HFF-Myc (cell line): ENCODE measurements at regions not wholly inside any gene's neighbourhood (a gene's known extent, or its start where the extent isn't known, plus 50 kb on each side); places are given as distances from the start of the nearest gene placed in this dataset.
A peak's percentile ranks its signal among the peaks of the same experiment; 100 is the strongest.

ENCODE experiments used
- DNase-seq: peaks from one replicate; pipeline ENCODE4 v3.0.0-alpha.2; 2011; ENCODE audit warnings: low read depth; ENCODE audit errors: extremely low read depth
- H3K4me3 ChIP-seq: replicated peaks from 2 replicates; pipeline ENCODE4 v1.5.1; 2011; ENCODE audit warnings: low read depth, mild to moderate bottlenecking, control low read depth, low read length
- TF ChIP-seq, protein P1 (sequence below): IDR thresholded peaks from 2 replicates; pipeline ENCODE4 v1.5.1; 2012; ENCODE audit warnings: mild to moderate bottlenecking, low read depth, low read length, control low read depth; ENCODE audit errors: missing control alignments

DNA sequence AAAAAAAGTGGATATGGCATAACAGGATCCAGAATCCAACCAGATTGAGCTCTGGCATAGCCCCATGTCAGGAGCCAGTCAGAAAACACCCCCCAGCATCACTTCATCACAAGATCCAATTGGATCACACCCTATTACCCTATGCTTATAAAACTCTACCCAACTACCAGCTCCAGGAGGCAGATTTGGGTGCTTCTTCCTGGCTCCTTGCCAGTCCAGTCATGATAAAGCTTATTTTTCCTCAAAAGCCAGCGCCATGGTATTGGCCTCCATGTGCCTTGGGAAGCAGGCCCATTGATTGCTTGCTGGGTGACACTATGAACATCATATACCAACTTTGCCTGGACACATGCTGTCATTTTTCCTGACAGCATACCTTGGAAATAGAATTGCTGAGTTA lies 281.4 kb upstream of the MKLN1 start:
- DNase-seq, result no peak
- no peak overlapping the region for H3K4me3 ChIP-seq
- TF ChIP-seq, protein P1, sequence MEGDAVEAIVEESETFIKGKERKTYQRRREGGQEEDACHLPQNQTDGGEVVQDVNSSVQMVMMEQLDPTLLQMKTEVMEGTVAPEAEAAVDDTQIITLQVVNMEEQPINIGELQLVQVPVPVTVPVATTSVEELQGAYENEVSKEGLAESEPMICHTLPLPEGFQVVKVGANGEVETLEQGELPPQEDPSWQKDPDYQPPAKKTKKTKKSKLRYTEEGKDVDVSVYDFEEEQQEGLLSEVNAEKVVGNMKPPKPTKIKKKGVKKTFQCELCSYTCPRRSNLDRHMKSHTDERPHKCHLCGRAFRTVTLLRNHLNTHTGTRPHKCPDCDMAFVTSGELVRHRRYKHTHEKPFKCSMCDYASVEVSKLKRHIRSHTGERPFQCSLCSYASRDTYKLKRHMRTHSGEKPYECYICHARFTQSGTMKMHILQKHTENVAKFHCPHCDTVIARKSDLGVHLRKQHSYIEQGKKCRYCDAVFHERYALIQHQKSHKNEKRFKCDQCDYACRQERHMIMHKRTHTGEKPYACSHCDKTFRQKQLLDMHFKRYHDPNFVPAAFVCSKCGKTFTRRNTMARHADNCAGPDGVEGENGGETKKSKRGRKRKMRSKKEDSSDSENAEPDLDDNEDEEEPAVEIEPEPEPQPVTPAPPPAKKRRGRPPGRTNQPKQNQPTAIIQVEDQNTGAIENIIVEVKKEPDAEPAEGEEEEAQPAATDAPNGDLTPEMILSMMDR, result no peak

DNA sequence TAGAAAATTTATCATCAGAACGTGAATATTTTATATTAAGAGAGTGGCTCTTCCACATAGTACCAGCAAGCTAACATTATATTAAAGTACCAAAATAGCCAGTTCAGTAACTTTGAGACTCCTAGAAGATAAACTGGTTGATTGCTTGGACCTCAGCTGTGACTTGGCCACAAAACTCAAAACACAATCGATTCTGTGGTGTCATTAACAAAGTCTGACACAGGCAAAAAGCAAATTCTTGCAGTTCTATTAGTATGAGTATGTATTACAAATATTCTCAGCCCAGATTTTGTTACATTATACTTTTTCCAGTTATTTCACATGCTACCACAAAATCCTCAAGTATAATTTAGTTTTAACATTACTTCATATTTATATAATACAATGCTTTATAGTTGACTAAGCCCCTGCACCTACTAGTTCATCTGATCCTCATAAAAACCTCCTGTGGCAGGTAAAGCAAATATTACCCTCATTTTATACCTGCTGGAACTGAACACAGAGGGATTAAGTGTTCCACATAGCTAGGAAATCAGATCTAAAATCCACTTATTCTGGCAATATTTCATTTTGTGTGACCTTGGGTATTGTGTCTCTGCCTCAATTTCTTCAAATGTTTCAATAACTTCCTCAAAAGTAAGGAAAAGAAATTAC lies 279.9 kb upstream of the MKLN1 start:
- TF ChIP-seq, protein P1, result no peak
- no peak for DNase-seq
- no peak overlapping the region for H3K4me3 ChIP-seq

DNA sequence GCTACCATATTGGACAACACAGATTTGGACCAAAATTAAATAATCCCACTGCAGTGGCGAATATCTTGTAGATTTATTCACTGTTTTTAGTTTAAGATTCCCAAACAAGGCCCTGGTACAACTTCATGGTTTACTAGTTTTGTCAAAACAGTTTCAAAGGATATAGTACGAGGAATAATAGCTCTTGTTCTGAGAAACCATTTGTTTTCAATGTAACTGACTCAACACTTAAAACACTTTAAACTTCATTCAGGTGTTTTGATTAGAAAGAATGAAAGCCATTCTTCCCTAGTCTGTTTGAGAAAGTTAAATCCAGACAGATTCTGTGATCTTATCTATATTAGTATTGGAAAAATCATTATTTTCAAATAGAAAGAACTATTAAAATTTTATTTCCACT lies 276.4 kb upstream of the MKLN1 start:
- DNase-seq, result no peak
- no peak overlapping the region for H3K4me3 ChIP-seq
- TF ChIP-seq, protein P1, result no peak

DNA sequence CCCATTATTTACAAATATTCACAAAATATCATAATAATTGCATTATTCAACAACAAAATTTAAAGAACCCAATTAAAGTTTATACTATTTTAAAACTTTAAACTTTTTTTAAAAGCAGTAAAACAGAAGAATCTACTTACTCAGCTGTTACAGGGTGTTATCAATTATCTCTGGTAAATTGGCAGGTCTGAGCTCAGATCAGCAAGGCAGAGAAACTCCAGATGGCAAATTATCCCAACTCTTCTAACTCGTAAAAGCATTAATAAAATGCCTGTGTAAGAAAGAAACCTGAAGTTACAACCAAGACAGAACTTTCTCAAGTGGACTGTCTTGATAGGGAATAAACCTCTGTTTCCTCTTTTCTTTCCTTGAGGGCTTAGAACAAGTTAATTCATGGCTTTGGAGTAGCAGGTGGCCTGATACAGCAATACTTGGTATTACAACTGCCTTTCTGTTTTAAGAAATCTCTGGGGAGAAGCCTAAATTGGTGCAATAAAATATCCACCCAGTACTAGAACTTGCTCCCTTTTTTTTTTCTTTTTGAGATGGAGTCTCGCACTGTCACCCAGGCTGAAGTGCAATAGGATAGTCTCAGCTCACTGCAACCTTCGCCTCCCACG lies 275.3 kb upstream of the MKLN1 start:
- DNase-seq, result no peak
- H3K4me3 ChIP-seq, result no peak overlapping the region
- TF ChIP-seq, protein P1, result no peak

DNA sequence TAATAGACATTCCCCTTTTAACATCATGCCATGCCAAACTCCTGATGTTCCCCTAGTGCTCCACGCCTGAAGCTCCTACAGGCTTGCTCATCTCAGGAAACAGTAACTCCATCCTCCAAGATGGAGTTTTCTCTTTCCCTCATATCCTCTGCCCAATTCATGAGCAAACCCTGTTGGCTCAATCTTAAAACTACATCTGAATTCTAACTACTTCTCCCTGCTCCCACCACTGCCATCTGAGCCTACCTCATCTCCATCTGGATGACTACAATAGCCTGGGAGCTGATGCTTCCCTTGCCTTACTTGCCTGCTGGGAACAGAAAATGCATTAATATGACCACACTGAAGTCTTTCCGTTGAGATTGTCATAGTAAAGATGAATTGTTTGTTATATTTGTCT lies 271.7 kb upstream of the MKLN1 start:
- no peak overlapping the region for H3K4me3 ChIP-seq
- TF ChIP-seq, protein P1, result no peak
- no peak for DNase-seq

DNA sequence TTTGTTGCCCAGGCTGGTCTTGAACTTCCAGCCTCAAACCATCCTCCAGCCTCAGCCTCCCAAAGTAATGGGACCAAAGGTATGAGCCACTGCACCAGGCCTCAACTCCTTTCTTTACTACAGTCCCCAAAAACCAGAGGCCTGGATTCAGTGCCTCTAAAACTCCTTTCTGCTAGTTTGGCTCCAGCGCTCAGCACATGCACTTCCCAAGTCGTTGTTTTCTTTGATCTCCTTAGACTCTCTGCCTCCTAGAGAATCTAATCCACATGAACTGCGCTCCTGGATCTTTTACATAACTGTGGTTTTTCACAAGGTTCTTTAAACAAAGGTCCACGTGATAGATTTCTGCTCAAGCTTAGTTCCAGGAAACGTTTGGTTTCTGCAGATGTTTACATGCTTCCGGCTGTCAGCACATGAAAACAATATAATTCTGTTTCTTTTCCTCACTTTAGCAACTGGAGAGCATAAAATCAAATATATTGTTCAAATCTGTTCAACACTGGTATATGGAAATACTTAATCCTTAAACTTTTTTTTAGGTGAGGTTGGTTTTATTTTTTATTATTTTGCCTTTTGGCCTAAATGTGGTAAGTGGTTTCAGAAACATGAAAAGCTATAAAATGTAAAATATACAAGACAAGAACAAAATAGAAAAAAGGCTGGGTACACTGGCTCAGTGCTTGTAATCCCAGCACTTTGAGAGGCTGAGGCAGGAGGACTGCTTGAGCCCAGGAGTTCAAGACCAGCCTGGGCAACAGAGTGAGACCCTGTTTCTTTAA lies 270.5 kb upstream of the MKLN1 start:
- DNase-seq, result peak; percentile 92

More for the DNA sequence above, 270.5 kb upstream of the MKLN1 start:
- TF ChIP-seq, protein P1, result no peak
- no peak overlapping the region for H3K4me3 ChIP-seq
